ENCODE measurements at regions not wholly inside any gene's neighbourhood (a gene's known extent, or its start where the extent isn't known, plus 50 kb on each side); places are given as distances from the start of the nearest gene placed in this dataset.

DNA sequence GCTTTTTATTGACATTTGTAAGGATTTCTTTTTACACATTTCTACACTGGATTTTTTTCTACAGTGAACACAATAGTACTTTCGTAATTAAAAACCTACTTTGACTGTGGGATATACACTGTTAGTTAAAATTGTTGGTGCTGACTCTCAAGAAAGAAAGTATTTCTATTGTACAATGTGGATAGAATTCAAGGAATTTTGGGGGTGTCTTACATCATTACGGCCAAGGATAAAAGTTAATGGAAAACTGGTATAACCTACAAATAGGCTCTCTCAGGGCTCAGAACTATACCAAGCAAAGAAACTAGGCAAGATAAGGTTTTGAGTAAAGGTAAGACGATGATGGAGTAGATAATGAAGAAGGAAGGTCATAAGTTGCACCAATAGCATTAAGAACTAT lies 198.4 kb upstream of the PARD3B start:
- Histone ChIP-seq H3K9ac (ENCODE audit: control insufficient read depth, extremely low read depth, insufficient read depth, low read length) (no peak overlapping the region), H3K79me2 (ENCODE audit: control insufficient read depth, insufficient read depth, low read length) (no peaks in the 10 kb centered on the region), H3K4me2 (ENCODE audit: control insufficient read depth, extremely low read depth, insufficient read depth, low read depth, low read length) (no peak overlapping the region), H3K9me1 (ENCODE audit: control insufficient read depth, extremely low read depth, insufficient read depth, low read length) (no peaks in the 10 kb centered on the region), H2AFZ (ENCODE audit: control insufficient read depth, low read length) (no peak overlapping the region), H3K4me1 (ENCODE audit: control insufficient read depth, extremely low read depth, insufficient read depth, low read length) (no peaks in the 10 kb centered on the region), H4K20me1 (ENCODE audit: control insufficient read depth, extremely low read depth, insufficient read depth, low read length) (no peaks in the 10 kb centered on the region), H3K36me3 (ENCODE audit: control insufficient read depth in 2 of 2, extremely low read depth in 1 of 2, insufficient read depth in 2 of 2, low read length in 2 of 2) (no peaks in the 10 kb centered on the region), H3K4me3 (ENCODE audit: control insufficient read depth in 2 of 3, extremely low read depth in 1 of 3, insufficient read depth in 2 of 3, low read depth in 1 of 3, low read length in 3 of 3) (no peak overlapping the region), H3K27ac (ENCODE audit: control insufficient read depth, insufficient read depth, low read length) (no peak overlapping the region), H3K9me3 (ENCODE audit: control insufficient read depth, low read depth, low read length) (no peaks in the 10 kb centered on the region), H3K27me3 (ENCODE audit: control insufficient read depth, extremely low read depth, insufficient read depth, low read length) (no peaks in the 10 kb centered on the region)
- DNase-seq (ENCODE audit: low read depth, low spot score) (no peak), FAIRE-seq (no peak)
- dilution Hi-C loops (cut with MboI; ENCODE audit: extremely low pct_ligation_motif_present, low sequenced_read_pairs), result no loop called here
- no peak for TF ChIP-seq EZH2 (IDR thresholded peaks at IDR 0.05; ENCODE audit: low read length)
- TF ChIP-seq, protein P1, sequence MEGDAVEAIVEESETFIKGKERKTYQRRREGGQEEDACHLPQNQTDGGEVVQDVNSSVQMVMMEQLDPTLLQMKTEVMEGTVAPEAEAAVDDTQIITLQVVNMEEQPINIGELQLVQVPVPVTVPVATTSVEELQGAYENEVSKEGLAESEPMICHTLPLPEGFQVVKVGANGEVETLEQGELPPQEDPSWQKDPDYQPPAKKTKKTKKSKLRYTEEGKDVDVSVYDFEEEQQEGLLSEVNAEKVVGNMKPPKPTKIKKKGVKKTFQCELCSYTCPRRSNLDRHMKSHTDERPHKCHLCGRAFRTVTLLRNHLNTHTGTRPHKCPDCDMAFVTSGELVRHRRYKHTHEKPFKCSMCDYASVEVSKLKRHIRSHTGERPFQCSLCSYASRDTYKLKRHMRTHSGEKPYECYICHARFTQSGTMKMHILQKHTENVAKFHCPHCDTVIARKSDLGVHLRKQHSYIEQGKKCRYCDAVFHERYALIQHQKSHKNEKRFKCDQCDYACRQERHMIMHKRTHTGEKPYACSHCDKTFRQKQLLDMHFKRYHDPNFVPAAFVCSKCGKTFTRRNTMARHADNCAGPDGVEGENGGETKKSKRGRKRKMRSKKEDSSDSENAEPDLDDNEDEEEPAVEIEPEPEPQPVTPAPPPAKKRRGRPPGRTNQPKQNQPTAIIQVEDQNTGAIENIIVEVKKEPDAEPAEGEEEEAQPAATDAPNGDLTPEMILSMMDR (optimal IDR thresholded peaks at IDR 0.05 in 1 of 3, IDR thresholded peaks at IDR 0.05 in 1 of 3, conservative IDR thresholded peaks at IDR 0.05 in 1 of 3; ENCODE audit: extremely low read depth in 1 of 3, insufficient read depth in 2 of 3, low read length in 3 of 3), result no peak

DNA sequence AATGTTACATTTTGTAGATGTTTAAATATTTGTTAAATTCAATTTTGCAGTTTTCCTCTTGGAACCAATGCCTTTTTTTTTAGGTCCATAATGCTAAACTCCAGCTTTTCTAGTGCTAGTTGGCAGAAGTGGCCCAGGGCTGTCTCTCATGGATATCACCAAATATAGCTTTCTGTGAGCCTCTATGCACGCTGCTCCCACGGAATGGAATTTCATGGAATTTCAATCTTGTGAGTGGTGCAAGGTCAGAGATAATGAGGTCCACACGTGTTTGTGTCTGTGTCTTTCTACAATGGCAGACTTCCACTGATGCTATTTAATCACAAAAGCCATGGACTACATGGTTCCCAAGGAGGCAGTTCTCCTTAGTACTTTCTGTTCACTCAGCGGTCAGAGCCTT lies 191.5 kb upstream of the PARD3B start:
- Histone ChIP-seq H2AFZ (ENCODE audit: control insufficient read depth, low read length) (no peak overlapping the region), H3K4me3 (ENCODE audit: control insufficient read depth in 2 of 3, extremely low read depth in 1 of 3, insufficient read depth in 2 of 3, low read depth in 1 of 3, low read length in 3 of 3) (no peak overlapping the region), H3K9me1 (ENCODE audit: control insufficient read depth, extremely low read depth, insufficient read depth, low read length) (no peaks in the 10 kb centered on the region), H3K27ac (ENCODE audit: control insufficient read depth, insufficient read depth, low read length) (no peak overlapping the region), H3K4me2 (ENCODE audit: control insufficient read depth, extremely low read depth, insufficient read depth, low read depth, low read length) (no peak overlapping the region), H3K36me3 (ENCODE audit: control insufficient read depth in 2 of 2, extremely low read depth in 1 of 2, insufficient read depth in 2 of 2, low read length in 2 of 2) (no peaks in the 10 kb centered on the region), H3K9me3 (ENCODE audit: control insufficient read depth, low read depth, low read length) (no peaks in the 10 kb centered on the region), H3K27me3 (ENCODE audit: control insufficient read depth, extremely low read depth, insufficient read depth, low read length) (no peaks in the 10 kb centered on the region), H4K20me1 (ENCODE audit: control insufficient read depth, extremely low read depth, insufficient read depth, low read length) (no peaks in the 10 kb centered on the region), H3K79me2 (ENCODE audit: control insufficient read depth, insufficient read depth, low read length) (no peaks in the 10 kb centered on the region), H3K4me1 (ENCODE audit: control insufficient read depth, extremely low read depth, insufficient read depth, low read length) (no peaks in the 10 kb centered on the region), H3K9ac (ENCODE audit: control insufficient read depth, extremely low read depth, insufficient read depth, low read length) (no peak overlapping the region)
- dilution Hi-C loops (cut with MboI; ENCODE audit: extremely low pct_ligation_motif_present, low sequenced_read_pairs), result no loop called here
- TF ChIP-seq, protein P1 (optimal IDR thresholded peaks at IDR 0.05 in 1 of 3, IDR thresholded peaks at IDR 0.05 in 1 of 3, conservative IDR thresholded peaks at IDR 0.05 in 1 of 3; ENCODE audit: extremely low read depth in 1 of 3, insufficient read depth in 2 of 3, low read length in 3 of 3), result no peak
- no peak for TF ChIP-seq EZH2 (IDR thresholded peaks at IDR 0.05; ENCODE audit: low read length)
- no peak for FAIRE-seq
- no peak for DNase-seq (ENCODE audit: low read depth, low spot score)

All from keratinocyte (primary cell).